ENCODE measurements at regions not wholly inside any gene's neighbourhood (a gene's known extent, or its start where the extent isn't known, plus 50 kb on each side); places are given as distances from the start of the nearest gene placed in this dataset.

- no peak for DNase-seq (ENCODE audit: low read depth)
Measured at GRCh38 chr15:97761110-97761509, 199.4 kb upstream of the ARRDC4 start.

GRCh38 chr15:97783240-97783639, 177.3 kb upstream of the ARRDC4 start:
- DNase-seq (ENCODE audit: low read depth), result no peak

DNA sequence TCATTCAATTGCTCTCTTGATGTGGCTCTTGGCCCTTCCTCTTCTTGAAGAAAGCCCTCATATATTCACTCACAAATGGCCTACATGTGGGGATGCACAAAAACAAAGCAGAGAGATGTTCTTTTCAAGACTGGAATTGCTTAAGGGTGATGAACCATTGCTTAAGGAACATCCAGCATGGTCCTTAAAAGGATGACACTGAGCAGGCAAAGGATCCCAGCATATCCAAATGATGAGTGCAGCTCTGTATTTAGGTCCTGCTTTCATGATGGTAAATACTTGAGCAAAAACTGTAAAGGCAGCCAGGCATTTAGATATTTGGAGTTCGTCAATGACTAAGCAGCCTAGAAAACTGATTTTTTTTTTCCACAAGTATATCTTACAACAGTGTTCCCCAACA, 173.8 kb upstream of the ARRDC4 start:
- DNase-seq (ENCODE audit: low read depth), result no peak

DNA sequence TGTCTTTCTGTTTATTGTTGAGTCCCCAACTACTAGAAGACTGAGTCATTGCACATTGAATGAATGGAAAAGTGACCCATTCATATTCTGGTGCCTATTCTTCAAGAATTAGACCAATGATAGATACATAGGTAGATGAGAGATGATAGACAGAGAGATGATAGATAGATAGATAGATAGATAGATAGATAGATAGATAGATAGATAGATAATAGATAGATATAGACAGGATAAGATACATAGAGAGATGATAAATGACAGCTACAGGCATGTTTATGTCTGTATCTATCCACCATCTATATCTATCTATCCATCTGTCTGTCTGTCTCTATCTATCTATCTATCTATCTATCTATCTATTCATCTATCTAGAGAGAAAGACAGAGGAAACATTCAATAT, 170.3 kb upstream of the ARRDC4 start:
- DNase-seq (ENCODE audit: low read depth), result no peak

DNA sequence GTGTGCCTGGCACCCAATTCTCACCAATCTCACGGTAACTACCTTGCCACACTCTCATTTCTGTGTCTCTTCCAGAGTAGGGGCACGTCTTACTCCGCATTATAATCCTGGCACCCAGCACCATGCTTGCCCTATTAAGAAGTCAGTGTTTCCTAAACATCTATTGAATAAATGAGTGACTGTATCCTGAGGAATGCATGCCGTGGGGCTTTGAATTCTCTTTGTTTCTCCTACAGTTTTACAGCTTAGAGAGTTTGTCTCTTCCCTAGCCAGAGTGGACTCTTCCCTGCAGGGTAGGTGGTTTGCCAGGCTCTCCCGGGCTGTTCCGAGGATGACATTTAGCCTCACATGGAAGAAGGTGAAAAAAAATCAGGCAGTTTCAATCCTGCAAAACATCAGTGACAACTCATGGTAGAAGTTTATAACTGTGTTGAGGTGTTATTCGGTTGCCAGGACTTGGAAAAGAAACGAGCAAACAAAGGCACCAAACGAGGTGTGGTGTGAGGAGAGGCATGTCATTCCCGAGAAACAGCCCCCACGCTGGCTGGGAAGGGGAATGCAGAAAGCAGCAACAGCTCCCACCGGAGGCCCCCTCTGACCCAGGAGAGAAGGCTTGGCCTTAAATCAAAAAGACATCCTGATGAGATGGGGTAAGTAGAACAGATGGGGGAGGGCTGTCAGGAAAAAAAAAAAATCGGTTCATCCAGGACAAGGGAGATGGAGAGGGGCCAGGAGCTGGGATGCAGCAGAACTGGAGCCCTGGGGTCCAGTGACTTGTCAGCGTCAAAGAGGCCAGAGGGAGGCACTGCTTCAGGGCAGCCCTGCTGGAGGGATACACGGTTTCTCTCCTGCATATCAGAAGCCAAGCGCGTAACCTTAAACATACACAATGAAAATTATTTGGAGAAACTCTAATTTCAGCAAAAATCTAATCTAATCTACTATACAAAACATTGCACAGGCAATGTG, 168.4 kb upstream of the ARRDC4 start:
- DNase-seq (ENCODE audit: low read depth), result peak; percentile 20

DNA sequence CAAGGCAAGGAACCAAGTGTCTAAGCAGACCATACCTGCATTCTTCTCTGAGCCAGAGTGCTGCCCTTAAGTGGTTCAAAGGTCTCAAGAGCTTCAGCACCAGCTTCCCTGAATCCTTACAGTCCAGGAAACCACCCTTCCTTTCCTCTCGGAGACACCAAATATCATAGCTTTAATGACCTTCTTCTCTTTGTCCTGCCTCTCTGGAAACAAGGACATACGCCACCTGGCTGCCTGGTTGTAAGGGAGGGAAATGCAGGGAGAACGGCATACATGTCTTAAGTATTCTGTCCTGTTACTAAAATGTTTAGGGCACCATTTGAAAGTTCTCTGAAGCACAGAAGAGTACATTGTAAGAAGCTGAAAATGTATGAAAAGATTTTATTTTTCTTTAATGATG, 155.6 kb upstream of the ARRDC4 start:
- no peak for DNase-seq (ENCODE audit: low read depth)

DNA sequence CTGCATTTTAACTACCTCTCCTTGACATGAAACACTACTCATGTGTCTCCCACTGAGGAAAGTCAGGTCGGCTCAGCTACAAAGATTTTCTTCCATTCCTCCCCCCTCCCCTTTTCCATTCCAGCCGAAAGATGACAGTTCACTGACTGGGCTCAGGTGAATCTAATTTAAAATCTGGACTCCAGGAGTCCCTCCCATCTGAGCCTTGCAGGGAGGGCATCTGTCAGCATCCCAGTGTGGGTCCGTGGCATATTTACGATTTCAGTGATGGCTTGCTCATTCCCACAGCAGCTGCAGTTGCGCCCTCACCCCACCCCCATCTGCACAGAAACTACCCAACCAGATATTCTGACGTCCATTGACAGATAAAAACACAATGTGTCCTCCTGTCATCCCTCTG, 153.7 kb upstream of the ARRDC4 start:
- DNase-seq (ENCODE audit: low read depth), result no peak

GRCh38 chr15:97815835-97816234, 144.7 kb upstream of the ARRDC4 start:
- no peak for DNase-seq (ENCODE audit: low read depth)

- DNase-seq (ENCODE audit: low read depth), result peak; percentile 12
Measured at GRCh38 chr15:97817276-97817890, 143.1 kb upstream of the ARRDC4 start.

GRCh38 chr15:97836003-97836402, 124.5 kb upstream of the ARRDC4 start:
- DNase-seq (ENCODE audit: low read depth), result no peak

DNA sequence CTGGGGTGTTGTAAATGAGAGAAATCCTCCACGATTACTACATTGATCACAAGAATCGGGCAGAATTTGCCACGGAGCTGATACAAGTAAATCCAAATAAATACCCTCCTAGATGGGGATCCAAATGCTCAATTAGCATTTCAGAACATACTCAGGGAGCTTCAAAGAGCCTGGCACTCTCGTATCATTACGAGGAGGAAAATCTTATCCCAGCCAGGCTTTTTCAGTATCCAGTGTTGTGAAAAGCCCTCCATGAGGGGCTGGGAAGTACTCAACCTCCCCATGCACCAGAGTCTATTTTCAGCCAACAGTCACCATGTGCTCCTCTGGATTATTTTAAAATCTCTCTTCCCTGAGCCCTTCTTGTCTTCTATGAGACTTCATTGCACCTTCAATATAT, 122.6 kb upstream of the ARRDC4 start:
- DNase-seq (ENCODE audit: low read depth), result no peak

DNA sequence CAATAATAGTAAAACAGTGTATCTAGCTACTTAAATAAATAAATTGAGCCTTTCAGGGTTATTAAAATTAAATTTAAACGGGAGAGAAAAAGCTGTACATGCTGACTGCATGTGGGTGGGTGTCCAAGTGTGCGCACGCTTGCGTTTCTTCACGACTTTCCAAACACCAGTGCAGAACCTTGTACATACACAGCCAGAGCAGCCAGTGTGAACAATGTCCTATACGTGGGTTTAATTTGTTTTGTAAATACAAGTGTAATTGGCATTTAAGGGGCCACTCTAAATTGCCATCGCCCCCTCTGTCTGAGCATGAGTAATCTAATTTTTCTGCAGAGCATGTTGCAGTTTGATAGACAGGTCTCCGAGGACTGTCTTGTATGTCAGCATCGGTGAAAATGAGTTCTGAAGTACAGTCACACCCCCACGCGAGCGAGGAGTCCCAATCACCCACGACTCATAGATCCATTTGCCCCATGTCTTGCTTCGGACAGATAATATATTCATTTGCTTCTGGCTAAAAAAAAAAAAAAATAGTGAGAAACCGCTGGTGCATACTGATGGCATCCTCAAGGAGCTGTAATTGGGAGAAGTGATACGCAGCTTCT, 121.8 kb upstream of the ARRDC4 start:
- DNase-seq (ENCODE audit: low read depth), result no peak

GRCh38 chr15:97840501-97840900, 120.0 kb upstream of the ARRDC4 start:
- DNase-seq (ENCODE audit: low read depth), result peak; percentile 56

GRCh38 chr15:97841558-97841957, 118.9 kb upstream of the ARRDC4 start:
- no peak for DNase-seq (ENCODE audit: low read depth)

- DNase-seq (ENCODE audit: low read depth), result no peak
Measured at GRCh38 chr15:97849183-97849582, 111.3 kb upstream of the ARRDC4 start.

DNA sequence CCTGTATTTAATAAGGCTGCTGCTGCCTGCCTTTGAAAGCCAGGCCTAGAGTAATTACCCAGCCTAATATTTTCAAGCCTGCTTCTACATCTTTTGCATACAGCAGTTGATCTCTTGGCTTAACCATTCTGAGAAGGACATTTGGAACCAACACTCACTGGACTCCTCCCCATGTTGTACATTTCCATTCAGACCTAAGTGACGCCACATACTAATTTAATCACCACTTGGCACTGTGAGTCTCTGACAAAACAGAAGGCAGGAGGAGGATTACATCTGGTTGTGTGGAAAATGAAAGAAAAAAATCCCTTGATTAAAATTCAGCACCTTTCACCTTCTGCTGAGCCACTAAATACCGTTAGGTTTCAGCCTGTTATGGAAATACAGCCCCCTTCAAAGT, 102.2 kb upstream of the ARRDC4 start:
- DNase-seq (ENCODE audit: low read depth), result no peak

- no peak for DNase-seq (ENCODE audit: low read depth)
Measured at GRCh38 chr15:97861529-97862260, 98.8 kb upstream of the ARRDC4 start.

- DNase-seq (ENCODE audit: low read depth), result no peak
Measured at GRCh38 chr15:97866959-97867358, 93.5 kb upstream of the ARRDC4 start.

- DNase-seq (ENCODE audit: low read depth), result no peak
Measured at GRCh38 chr15:97867870-97868269, 92.6 kb upstream of the ARRDC4 start.

GRCh38 chr15:97868981-97869380, 91.5 kb upstream of the ARRDC4 start:
- no peak for DNase-seq (ENCODE audit: low read depth)

GRCh38 chr15:97870771-97871170, 89.7 kb upstream of the ARRDC4 start:
- DNase-seq (ENCODE audit: low read depth), result no peak

- peak; percentile 64 for DNase-seq (ENCODE audit: low read depth)
Measured at GRCh38 chr15:97874139-97874538, 86.4 kb upstream of the ARRDC4 start.
